ENCODE measurements at regions not wholly inside any gene's neighbourhood (a gene's known extent, or its start where the extent isn't known, plus 50 kb on each side); places are given as distances from the start of the nearest gene placed in this dataset.

- TF ChIP-seq, protein P1, sequence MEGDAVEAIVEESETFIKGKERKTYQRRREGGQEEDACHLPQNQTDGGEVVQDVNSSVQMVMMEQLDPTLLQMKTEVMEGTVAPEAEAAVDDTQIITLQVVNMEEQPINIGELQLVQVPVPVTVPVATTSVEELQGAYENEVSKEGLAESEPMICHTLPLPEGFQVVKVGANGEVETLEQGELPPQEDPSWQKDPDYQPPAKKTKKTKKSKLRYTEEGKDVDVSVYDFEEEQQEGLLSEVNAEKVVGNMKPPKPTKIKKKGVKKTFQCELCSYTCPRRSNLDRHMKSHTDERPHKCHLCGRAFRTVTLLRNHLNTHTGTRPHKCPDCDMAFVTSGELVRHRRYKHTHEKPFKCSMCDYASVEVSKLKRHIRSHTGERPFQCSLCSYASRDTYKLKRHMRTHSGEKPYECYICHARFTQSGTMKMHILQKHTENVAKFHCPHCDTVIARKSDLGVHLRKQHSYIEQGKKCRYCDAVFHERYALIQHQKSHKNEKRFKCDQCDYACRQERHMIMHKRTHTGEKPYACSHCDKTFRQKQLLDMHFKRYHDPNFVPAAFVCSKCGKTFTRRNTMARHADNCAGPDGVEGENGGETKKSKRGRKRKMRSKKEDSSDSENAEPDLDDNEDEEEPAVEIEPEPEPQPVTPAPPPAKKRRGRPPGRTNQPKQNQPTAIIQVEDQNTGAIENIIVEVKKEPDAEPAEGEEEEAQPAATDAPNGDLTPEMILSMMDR (IDR thresholded peaks at IDR 0.05) = peak in 1 of 7 experiments; percentile 9
- TF ChIP-seq POLR2A (IDR thresholded peaks at IDR 0.05) = no peak
Observed at GRCh38 chr2:12604341-12604740, 112.4 kb upstream of the TRIB2 start.
